Tibial nerve (tissue), 4 donors: ENCODE measurements at regions not wholly inside any gene's neighbourhood (a gene's known extent, or its start where the extent isn't known, plus 50 kb on each side); places are given as distances from the start of the nearest gene placed in this dataset.

Experiments used
- DNase-seq, 2 donors: peaks; one replicate each; pipeline ENCODE4 v3.0.0-alpha.2; 2019; ENCODE audit warnings: low spot score in 2 of 2
- H3K27ac ChIP-seq, 4 donors: fragments of 200-600 bp; sonication (generic) in 3 of 4; one replicate each; pipeline ENCODE4 v1.5.1; 2017 to 2019; ENCODE audit warnings: mild to moderate bottlenecking in 1 of 4
- H3K27me3 ChIP-seq, 2 donors: fragments of 200-600 bp; sonication (generic) in 1 of 2; one replicate each; pipeline versions ENCODE4 v1.5.1 to v1.6.0; 2017 to 2019
- H3K36me3 ChIP-seq, 3 donors: fragments of 200-600 bp; sonication (generic); one replicate each; pipeline ENCODE4 v1.5.1; 2018 to 2019
- H3K4me1 ChIP-seq, 4 donors: fragments of 200-600 bp; sonication (generic) in 3 of 4; one replicate each; pipeline ENCODE4 v1.5.1; 2017 to 2019
- H3K4me3 ChIP-seq, 4 donors: fragments of 200-600 bp; sonication (generic) in 3 of 4; one replicate each; pipeline ENCODE4 v1.5.1; 2017 to 2019; ENCODE audit warnings: mild to moderate bottlenecking in 1 of 4, moderate library complexity in 1 of 4
- H3K9me3 ChIP-seq, 4 donors: fragments of 200-600 bp; sonication (generic) in 3 of 4; one replicate each; pipeline ENCODE4 v1.5.1; 2017 to 2019
- EP300 ChIP-seq, 2 donors: sonication (generic); formaldehyde crosslinking; IDR thresholded peaks; one replicate each; pipeline ENCODE4 v1.6.1; 2017; ENCODE audit warnings: antibody characterized with exemption in 2 of 2, mild to moderate bottlenecking in 1 of 2
- POLR2A ChIP-seq, 2 donors: fragments of 450-650 bp; IDR thresholded peaks; one replicate each; pipeline ENCODE4 v1.6.1; 2017; ENCODE audit warnings: antibody characterized with exemption in 2 of 2, mild to moderate bottlenecking in 2 of 2, moderate library complexity in 2 of 2
- WGBS, 2 donors: methylation state at CpG; one replicate each; pipeline ENCODE4 v1.1.5; 2018; 5-methylcytosine and 5-hydroxymethylcytosine counted together
- TF ChIP-seq, protein P1 (sequence below), 5 experiments: fragments of 200-600 bp in 3 of 5; fragments of 450-650 bp in 2 of 5; sonication (generic) in 3 of 5; IDR thresholded peaks; one replicate each; pipeline ENCODE4 v1.5.1; 2016 to 2019; ENCODE audit warnings: antibody characterized with exemption in 5 of 5, mild to moderate bottlenecking in 3 of 5, moderate library complexity in 2 of 5

DNA sequence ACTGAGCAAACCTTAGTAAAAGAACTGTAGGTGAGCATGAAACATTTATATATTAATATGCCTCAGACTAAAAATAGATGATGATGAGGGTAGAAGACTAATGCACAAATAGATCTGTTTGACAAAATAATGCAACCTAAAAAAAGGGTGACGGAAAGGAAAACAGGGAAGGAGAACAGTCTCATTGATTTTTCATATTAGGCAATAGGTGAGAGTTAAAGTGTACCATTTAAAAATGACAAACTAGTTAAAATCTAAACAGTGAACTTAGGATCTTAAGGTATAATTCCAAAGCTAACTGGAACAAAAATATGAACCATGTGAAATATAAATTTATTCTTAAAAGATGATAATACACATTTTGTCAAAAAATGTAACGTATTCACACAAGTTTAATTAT is 1347.6 kb downstream of the SI start:
- no peaks in the 10 kb centered on the region for H3K4me1 ChIP-seq
- TF ChIP-seq EP300 (IDR thresholded peaks at IDR 0.05) = no peak
- TF ChIP-seq, protein P1, sequence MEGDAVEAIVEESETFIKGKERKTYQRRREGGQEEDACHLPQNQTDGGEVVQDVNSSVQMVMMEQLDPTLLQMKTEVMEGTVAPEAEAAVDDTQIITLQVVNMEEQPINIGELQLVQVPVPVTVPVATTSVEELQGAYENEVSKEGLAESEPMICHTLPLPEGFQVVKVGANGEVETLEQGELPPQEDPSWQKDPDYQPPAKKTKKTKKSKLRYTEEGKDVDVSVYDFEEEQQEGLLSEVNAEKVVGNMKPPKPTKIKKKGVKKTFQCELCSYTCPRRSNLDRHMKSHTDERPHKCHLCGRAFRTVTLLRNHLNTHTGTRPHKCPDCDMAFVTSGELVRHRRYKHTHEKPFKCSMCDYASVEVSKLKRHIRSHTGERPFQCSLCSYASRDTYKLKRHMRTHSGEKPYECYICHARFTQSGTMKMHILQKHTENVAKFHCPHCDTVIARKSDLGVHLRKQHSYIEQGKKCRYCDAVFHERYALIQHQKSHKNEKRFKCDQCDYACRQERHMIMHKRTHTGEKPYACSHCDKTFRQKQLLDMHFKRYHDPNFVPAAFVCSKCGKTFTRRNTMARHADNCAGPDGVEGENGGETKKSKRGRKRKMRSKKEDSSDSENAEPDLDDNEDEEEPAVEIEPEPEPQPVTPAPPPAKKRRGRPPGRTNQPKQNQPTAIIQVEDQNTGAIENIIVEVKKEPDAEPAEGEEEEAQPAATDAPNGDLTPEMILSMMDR (IDR thresholded peaks at IDR 0.05) = no peak
- TF ChIP-seq POLR2A (IDR thresholded peaks at IDR 0.05) = no peak
- H3K36me3 ChIP-seq = no peaks in the 10 kb centered on the region
- no peaks in the 10 kb centered on the region for H3K27me3 ChIP-seq
- H3K27ac ChIP-seq = no peak overlapping the region
- H3K9me3 ChIP-seq = no peaks in the 10 kb centered on the region
- DNase-seq = no peak
- 88 to 96% methylated on average over 2 of the region's 2 CpGs for WGBS, 2 donors
- no peak overlapping the region for H3K4me3 ChIP-seq

DNA sequence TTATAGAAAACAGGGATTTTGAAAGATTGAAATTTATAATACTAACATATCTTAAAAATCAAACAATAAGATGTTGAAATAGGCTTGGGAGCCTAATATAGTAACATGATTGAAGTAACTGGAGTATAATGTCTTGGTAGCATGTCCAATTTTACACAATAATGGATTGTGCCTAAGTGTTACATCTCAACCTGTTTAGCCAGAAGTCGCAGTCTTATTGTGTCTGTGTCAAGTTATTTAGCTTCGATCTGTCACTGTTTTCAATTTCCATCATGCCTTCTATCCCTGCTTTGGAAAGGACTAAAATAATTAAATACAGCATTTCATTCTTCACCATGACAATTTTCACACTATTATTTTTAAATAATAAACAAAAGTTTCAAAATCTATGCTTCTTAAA is 1352.2 kb downstream of the SI start:
- H3K9me3 ChIP-seq = no peaks in the 10 kb centered on the region
- no peak for DNase-seq
- TF ChIP-seq EP300 (IDR thresholded peaks at IDR 0.05) (no peak), POLR2A (IDR thresholded peaks at IDR 0.05) (no peak)
- TF ChIP-seq, protein P1 (IDR thresholded peaks at IDR 0.05) = no peak
- no peaks in the 10 kb centered on the region for H3K4me1 ChIP-seq
- H3K36me3 ChIP-seq = no peaks in the 10 kb centered on the region
- no peak overlapping the region for H3K4me3 ChIP-seq
- WGBS, 2 donors = 66 to 93% methylated on average over 2 of the region's 2 CpGs
- H3K27ac ChIP-seq = no peak overlapping the region
- H3K27me3 ChIP-seq = no peaks in the 10 kb centered on the region

DNA sequence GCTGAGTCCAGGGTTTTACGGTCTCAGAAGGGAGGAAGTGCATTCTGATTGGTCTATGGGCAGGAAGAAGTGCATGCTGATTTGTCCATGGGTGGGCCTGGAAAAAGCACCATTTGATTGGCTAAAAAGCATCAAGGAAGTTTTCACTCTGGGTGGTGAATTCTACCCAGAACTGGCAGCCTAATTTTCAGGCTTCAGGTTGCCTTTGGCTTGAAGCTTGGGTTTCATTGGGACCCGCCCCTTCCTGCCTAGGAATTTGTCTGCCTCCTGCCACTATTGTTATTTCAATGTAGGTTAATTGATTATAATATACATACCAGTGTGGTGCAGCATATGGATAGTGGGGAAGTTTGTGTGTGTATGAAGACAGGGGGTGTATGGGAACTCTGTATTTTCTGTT is 1355.9 kb downstream of the SI start:
- no peaks in the 10 kb centered on the region for H3K4me1 ChIP-seq
- no peak overlapping the region for H3K4me3 ChIP-seq
- no peak for DNase-seq
- no peak overlapping the region for H3K27ac ChIP-seq
- no peaks in the 10 kb centered on the region for H3K36me3 ChIP-seq
- TF ChIP-seq, protein P1 (IDR thresholded peaks at IDR 0.05) = no peak
- TF ChIP-seq EP300 (IDR thresholded peaks at IDR 0.05) = no peak
- TF ChIP-seq POLR2A (IDR thresholded peaks at IDR 0.05) = no peak
- H3K27me3 ChIP-seq = no peaks in the 10 kb centered on the region
- 74 to 94% methylated on average over 2 of the region's 2 CpGs for WGBS, 2 donors
- no peaks in the 10 kb centered on the region for H3K9me3 ChIP-seq

DNA sequence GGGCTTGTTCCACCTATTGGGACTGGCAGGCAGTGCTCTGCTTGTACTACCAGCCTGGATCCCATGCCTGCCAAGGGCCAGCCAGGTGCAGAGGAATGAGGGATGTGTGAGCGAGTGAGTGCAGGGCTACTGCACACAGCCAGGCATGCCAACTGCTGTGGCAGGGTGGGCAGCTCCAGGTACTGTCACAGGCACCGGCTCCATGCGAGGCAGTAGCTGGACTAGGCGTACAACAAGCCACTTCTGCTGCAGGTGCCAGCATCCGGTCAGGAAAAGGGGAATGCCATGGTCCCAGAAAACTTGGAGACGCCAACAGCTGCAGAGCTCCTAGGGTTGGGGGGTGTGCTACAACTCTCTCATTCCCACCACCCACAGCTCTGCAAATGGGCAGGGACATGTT is 1356.7 kb downstream of the SI start:
- H3K27ac ChIP-seq = no peak overlapping the region
- no peak for TF ChIP-seq EP300 (IDR thresholded peaks at IDR 0.05)
- no peak for TF ChIP-seq POLR2A (IDR thresholded peaks at IDR 0.05)
- TF ChIP-seq, protein P1 (IDR thresholded peaks at IDR 0.05) = no peak
- no peak for DNase-seq
- H3K9me3 ChIP-seq = no peaks in the 10 kb centered on the region
- no peaks in the 10 kb centered on the region for H3K36me3 ChIP-seq
- no peak overlapping the region for H3K4me3 ChIP-seq
- no peaks in the 10 kb centered on the region for H3K4me1 ChIP-seq
- H3K27me3 ChIP-seq = no peaks in the 10 kb centered on the region
- 98% methylated on average over 6 of the region's 6 CpGs for WGBS, 2 donors

DNA sequence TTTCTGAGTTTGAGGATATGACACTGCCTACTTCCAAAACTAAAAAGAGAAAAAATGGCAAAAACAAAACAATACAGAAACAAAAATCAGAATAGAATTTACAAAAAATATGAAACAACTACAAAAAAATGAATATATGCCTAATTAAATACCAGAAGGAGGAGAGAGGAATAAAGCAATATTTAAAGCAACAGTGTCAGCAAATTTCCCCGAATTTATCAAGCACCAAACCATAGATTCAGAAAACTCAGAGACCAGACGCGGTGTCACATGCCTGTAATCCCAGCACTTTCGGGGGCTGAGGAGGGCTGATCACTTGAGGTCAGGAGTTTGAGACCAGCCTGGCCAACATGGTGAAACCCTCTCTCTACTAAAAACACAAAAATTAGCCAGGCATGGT is 1360.9 kb downstream of the SI start:
- no peak for TF ChIP-seq POLR2A (IDR thresholded peaks at IDR 0.05)
- no peak for TF ChIP-seq EP300 (IDR thresholded peaks at IDR 0.05)
- TF ChIP-seq, protein P1 (IDR thresholded peaks at IDR 0.05) = no peak
- no peaks in the 10 kb centered on the region for H3K27me3 ChIP-seq
- H3K27ac ChIP-seq = no peak overlapping the region
- DNase-seq = no peak
- WGBS, 2 donors = 90 to 93% methylated on average over 4 of the region's 4 CpGs
- no peak overlapping the region for H3K4me3 ChIP-seq
- H3K4me1 ChIP-seq = no peaks in the 10 kb centered on the region
- H3K9me3 ChIP-seq = no peaks in the 10 kb centered on the region
- H3K36me3 ChIP-seq = no peaks in the 10 kb centered on the region
